Activated CD4-positive, alpha-beta T cell treated with anti-CD3 and anti-CD28 coated beads, Interleukin-2, amount 10 ng/mL, durations not matched to agents 7 days and 5 days (primary cell): ENCODE measurements at regions not wholly inside any gene's neighbourhood (a gene's known extent, or its start where the extent isn't known, plus 50 kb on each side); places are given as distances from the start of the nearest gene placed in this dataset.
"Not testable (repeated sequence)": the region's sequence is repeated elsewhere in the genome, so short reads cannot be mapped to it uniquely, and the experiment has no call there.

Experiments
- CTCF ChIA-PET: fragments of 350-600 bp; sonication (Branson Sonifier 250); formaldehyde crosslinking; loops from one replicate; lab custom pipeline; 2021; ENCODE audit warnings: antibody characterized with exemption; lab: Charles Lee
- POLR2A ChIA-PET: fragments of 350-600 bp; sonication (Branson Sonifier 250); formaldehyde crosslinking; loops from one replicate; lab custom pipeline; 2021; ENCODE audit warnings: antibody characterized with exemption; lab: Charles Lee
- DNase-seq: peaks from one replicate; pipeline ENCODE4 v3.0.0-alpha.2; 2020
- H3K27ac Mint-ChIP-seq: one replicate; pipeline ENCODE4 v1.8.0; 2021; ENCODE audit warnings: mild to moderate bottlenecking, moderate library complexity, mixed read lengths
- H3K27me3 Mint-ChIP-seq: one replicate; pipeline ENCODE4 v1.8.0; 2021; ENCODE audit warnings: mixed read lengths
- H3K36me3 Mint-ChIP-seq: one replicate; pipeline ENCODE4 v1.8.0; 2021; ENCODE audit warnings: low read depth, mixed read lengths
- H3K4me1 Mint-ChIP-seq: one replicate; pipeline ENCODE4 v1.8.0; 2021; ENCODE audit warnings: mixed read lengths
- H3K4me3 Mint-ChIP-seq: one replicate; pipeline ENCODE4 v1.8.0; 2021; ENCODE audit warnings: mild to moderate bottlenecking, moderate library complexity, mixed read lengths
- H3K9me3 Mint-ChIP-seq: one replicate; pipeline ENCODE4 v1.8.0; 2021; ENCODE audit warnings: mixed read lengths

DNA sequence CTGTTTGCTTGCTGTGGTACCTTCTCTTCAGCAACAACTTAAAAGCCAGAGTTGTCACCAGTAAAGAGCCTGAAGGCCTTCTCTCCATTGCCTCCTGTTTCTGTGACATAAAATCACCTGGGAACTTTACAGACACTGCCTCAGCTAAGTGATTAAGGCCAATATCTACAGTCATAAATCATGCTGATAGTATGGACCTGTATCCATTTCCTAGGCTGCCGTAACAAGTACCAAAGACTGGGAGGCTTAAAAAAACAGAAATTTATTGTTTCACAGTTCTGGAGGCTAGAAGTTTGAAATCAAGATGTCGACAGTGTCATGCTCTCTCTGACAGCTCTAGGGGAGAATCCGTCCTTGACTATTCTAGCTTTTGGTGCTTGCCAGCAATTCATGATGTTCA lies 108.4 kb upstream of the UNC5B start:
- peaks cover 6% of the 10 kb centered on the region for H3K9me3 Mint-ChIP-seq
- H3K4me3 Mint-ChIP-seq = no peak overlapping the region
- no peak for DNase-seq
- no peak overlapping the region for H3K27ac Mint-ChIP-seq
- CTCF ChIA-PET = no interaction called here
- no peaks in the 10 kb centered on the region for H3K36me3 Mint-ChIP-seq
- H3K4me1 Mint-ChIP-seq = peaks cover 3% of the 10 kb centered on the region
- H3K27me3 Mint-ChIP-seq = peaks cover 27% of the 10 kb centered on the region
- POLR2A ChIA-PET = no interaction called here

DNA sequence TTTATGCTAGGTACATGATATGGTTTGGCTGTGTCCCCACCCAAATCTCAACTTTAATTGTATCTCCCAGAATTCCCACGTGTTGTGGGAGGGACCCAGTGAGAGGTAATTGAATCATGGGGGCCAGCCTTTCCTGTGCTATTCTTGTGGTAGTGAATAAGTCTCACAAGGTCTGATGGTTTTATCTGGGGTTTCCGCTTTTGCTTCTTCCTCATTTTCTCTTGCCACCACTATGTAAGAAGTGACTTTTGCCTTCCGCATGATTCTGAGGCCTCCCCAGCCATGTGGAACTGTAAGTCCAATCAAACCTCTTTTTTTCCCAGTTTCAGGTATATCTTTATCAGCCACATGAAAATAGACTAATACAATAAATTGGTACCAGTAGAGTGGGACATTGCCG lies 106.2 kb upstream of the UNC5B start:
- CTCF ChIA-PET, POLR2A ChIA-PET, H3K4me1 Mint-ChIP-seq, DNase-seq, H3K9me3 Mint-ChIP-seq, H3K36me3 Mint-ChIP-seq, H3K4me3 Mint-ChIP-seq, H3K27ac Mint-ChIP-seq: not testable (repeated sequence)
- H3K27me3 Mint-ChIP-seq = peaks cover 20% of the 10 kb centered on the region

DNA sequence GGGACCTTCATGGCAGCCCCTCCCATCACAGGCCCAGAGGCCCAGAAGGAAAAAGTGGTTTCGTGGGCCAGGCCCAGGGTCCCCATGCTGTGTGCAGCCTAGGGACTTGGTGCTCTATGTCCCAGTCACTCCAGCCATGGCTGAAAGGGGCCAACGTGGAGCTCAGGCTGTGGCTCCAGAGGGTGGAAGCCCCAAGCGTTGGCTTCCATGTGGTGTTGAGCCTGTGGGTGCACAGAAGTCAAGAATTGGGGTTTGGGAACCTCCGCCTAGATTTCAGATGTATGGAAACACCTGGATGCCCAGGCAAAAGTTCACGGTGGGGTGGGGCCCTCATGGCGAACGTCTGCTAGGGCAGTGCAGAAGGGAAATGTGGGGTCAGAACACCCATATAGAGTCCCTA lies 105.3 kb upstream of the UNC5B start:
- H3K27ac Mint-ChIP-seq, H3K4me1 Mint-ChIP-seq, H3K36me3 Mint-ChIP-seq, H3K4me3 Mint-ChIP-seq, DNase-seq, POLR2A ChIA-PET, H3K9me3 Mint-ChIP-seq: not testable (repeated sequence)
- CTCF ChIA-PET = interaction anchor here (0.9 kb wide), 1 partner anchor 10 kb away, joined by 3 read pairs; no protein-coding TSS in a partner anchor
- H3K27me3 Mint-ChIP-seq = peaks cover 21% of the 10 kb centered on the region

DNA sequence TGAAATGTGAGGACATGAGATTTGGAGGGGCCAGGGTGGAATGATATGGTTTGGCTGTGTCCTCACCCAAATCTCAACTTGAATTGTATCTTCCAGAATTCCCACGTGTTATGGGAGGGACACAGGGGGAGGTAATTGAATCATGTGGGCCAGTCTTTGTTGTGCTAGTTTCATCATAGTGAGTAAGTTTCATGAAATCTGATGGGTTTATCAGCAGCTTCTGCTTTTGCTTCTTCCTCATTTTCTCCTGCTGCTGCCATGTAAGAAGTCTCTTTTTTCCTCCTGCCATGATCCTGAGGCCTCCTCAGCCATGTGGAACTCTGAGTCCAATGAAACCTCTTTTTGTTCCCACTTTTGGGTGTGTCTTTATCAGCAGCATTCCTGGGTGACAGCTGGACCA lies 104.3 kb upstream of the UNC5B start:
- POLR2A ChIA-PET, H3K4me1 Mint-ChIP-seq, DNase-seq, H3K9me3 Mint-ChIP-seq, H3K4me3 Mint-ChIP-seq, CTCF ChIA-PET, H3K27ac Mint-ChIP-seq, H3K36me3 Mint-ChIP-seq: not testable (repeated sequence)
- peaks cover 27% of the 10 kb centered on the region for H3K27me3 Mint-ChIP-seq

DNA sequence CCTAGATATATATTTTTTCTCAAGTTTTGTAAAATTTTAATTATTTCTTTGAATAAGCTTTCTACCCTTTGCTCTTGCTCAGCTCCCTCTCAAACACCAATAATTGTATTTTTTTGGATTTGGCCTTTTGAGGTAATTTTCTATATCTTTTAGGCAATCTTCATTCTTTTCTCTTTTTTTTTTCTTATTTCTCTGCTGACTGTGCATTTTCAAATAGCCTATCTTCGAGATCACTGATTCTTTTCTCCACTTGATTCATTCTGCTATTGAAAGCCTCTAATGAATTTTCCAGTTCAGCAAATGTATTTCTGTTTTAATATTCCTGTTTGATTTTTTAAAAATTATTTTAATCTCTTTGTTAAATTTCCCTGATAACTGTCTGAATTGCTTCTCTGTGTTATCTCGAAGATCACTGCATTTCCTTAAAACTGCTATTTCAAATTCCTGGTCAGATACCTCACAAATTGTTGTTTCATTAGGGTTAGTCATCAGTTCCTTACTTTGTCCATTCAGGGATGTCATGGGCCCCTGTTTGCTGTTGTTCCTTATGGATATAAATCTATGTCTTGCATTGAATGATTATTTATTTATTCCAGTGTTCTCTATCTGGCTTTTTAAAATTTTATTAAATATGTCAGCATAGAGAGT lies 100.1 kb upstream of the UNC5B start:
- Mint-ChIP-seq H3K4me3 (no peak overlapping the region), H3K36me3 (peaks cover 3% of the 10 kb centered on the region), H3K9me3 (peaks cover 17% of the 10 kb centered on the region), H3K4me1 (no peaks in the 10 kb centered on the region), H3K27me3 (peaks cover 21% of the 10 kb centered on the region), H3K27ac (no peak overlapping the region)
- DNase-seq = no peak
- POLR2A ChIA-PET = no interaction called here
- CTCF ChIA-PET = no interaction called here

DNA sequence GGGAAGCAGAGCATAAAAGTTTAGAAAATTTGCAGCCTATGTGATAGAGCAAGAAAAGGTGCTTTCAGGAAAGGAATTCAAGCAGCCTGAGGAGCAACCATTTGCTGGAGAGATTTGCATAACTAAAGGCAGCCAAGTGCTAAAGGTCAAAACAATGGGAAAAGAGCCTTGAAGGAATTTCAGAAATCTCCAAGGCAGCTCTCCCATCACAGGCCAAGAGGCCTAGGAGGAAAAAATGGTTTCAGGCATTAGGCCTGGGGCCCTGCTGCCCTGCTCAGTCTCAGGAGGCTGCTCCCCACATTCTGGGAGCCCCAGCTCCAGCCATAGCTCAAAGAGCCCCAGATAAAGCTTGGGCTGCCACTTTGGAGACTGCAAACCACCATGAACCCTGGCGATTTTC lies 95.9 kb upstream of the UNC5B start:
- H3K9me3 Mint-ChIP-seq = peaks cover 23% of the 10 kb centered on the region
- POLR2A ChIA-PET = no interaction called here

DNA sequence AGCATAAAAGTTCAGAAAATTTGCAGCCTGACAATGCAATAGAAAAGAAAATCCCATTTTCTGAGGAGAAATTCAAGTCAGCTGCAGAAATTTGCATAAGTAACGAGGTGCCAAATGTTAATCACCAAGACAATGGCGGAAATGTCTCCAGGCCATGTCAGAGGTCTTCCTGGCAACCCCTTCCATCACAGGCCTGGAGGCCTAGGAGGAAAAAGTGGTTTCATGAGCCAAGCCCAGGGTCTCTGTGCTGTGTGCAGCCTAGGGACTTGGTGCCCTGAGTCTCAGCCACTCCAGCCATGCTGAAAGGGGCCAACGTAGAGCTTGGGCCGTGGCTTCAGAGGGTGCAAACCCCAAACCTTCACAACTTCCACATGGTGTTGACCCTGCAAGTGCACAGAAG lies 94.8 kb upstream of the UNC5B start:
- DNase-seq, CTCF ChIA-PET, POLR2A ChIA-PET, H3K4me3 Mint-ChIP-seq, H3K4me1 Mint-ChIP-seq, H3K36me3 Mint-ChIP-seq, H3K27ac Mint-ChIP-seq: not testable (repeated sequence)
- peaks cover 20% of the 10 kb centered on the region for H3K27me3 Mint-ChIP-seq
- H3K9me3 Mint-ChIP-seq = peaks cover 20% of the 10 kb centered on the region

More for the DNA sequence above, 95.9 kb upstream of the UNC5B start:
- no peak for DNase-seq
- Mint-ChIP-seq H3K36me3 (peaks cover 3% of the 10 kb centered on the region), H3K4me1 (no peaks in the 10 kb centered on the region), H3K4me3 (no peak overlapping the region), H3K27ac (no peak overlapping the region), H3K27me3 (peaks cover 17% of the 10 kb centered on the region)
- CTCF ChIA-PET = interaction anchor here (1.4 kb wide), 1 partner anchor 16 kb away, joined by 3 read pairs; no protein-coding TSS in a partner anchor

DNA sequence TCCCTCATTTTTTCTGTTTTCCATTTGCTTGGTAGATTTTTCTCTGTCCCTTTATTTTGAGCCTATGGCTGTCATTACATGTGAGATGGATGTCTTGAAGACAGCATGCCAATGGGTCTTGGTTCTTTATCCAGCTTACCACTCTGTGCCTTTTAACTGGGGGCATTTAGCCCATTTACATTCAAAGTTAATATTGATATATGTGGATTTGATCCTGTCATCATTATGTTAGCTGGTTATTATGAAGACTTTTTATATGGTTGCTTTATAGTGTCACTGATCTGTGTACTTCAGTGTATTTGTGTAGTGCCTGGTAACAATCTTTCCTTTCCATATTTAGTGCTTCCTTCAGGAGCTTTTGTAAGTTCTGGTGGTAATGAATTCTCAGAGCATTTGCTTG lies 89.3 kb upstream of the UNC5B start:
- CTCF ChIA-PET = no interaction called here
- Mint-ChIP-seq H3K27ac (no peak overlapping the region), H3K27me3 (peaks cover 30% of the 10 kb centered on the region), H3K36me3 (no peaks in the 10 kb centered on the region), H3K9me3 (peaks cover 4% of the 10 kb centered on the region), H3K4me1 (no peaks in the 10 kb centered on the region), H3K4me3 (no peak overlapping the region)
- DNase-seq = no peak
- POLR2A ChIA-PET = no interaction called here

DNA sequence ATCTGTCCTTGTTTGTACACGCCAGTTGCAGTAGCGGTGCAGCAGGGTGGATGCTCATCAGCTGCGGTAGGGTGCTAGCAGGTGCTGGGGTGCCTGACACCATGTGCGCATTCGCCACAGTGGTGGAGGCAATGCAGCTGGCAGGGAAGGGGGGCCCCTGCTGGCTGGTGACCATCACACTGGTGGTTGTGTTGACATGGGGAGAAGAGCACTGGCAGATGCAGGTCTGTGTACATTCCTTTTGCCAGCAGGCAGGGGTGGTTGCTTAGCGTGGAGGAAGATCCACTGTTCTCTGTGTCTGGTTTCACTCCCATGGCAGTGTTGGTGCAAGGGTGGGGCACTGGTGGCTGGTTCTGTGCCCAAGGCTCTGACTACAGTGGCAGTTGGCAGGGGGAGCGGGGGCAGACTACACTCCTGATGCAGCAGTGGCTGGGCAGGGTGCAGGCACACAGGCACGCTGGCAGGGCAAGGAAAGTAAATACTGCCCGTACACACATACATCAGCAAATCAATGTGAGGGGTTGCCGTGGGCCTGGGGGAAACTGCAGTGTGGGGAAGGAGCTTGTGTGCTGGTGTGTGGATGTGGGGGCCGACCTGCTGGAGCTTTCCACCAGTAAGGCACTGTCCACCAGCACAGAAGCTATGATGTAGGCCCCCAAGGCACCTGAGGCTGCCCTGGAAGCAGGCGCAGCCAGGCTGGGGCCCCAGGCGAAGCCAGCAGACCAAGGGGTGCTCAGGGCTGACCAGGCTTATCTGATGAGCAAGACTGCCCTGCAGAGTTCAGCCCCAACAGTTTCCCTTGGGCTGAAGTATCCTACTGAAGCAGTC lies 87.2 kb upstream of the UNC5B start:
- Mint-ChIP-seq H3K36me3 (no peaks in the 10 kb centered on the region), H3K27ac (no peak overlapping the region), H3K27me3 (peaks cover 30% of the 10 kb centered on the region), H3K4me1 (peaks cover 7% of the 10 kb centered on the region), H3K9me3 (no peaks in the 10 kb centered on the region), H3K4me3 (no peak overlapping the region)
- DNase-seq = no peak
- ChIA-PET POLR2A (no interaction called here), CTCF (interaction anchor here (0.9 kb wide), 1 partner anchor 17 kb away, joined by 3 read pairs; no protein-coding TSS in a partner anchor)

DNA sequence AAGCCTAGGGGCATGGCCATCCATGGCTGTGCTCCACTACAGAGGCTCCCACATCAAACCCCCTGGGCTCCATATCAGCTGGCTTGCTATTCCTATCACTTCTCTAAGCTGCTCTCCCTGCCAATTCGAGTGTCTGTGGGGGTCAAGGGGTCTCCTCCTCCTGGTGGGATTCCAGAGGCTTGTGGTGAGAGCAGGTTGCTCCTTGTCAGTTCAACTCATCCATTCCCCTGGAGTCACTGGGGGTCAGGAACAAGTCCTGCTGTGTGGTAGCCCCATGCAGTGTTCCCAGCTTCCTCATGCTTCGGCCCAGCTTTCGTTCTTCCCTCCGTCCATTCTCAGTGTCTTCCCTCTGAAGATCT lies 86.6 kb upstream of the UNC5B start:
- Mint-ChIP-seq H3K36me3 (no peaks in the 10 kb centered on the region), H3K9me3 (no peaks in the 10 kb centered on the region), H3K4me1 (peaks cover 7% of the 10 kb centered on the region), H3K27me3 (peaks cover 28% of the 10 kb centered on the region), H3K4me3 (no peak overlapping the region), H3K27ac (no peak overlapping the region)
- POLR2A ChIA-PET = no interaction called here
- no peak for DNase-seq
- CTCF ChIA-PET = no interaction called here

DNA sequence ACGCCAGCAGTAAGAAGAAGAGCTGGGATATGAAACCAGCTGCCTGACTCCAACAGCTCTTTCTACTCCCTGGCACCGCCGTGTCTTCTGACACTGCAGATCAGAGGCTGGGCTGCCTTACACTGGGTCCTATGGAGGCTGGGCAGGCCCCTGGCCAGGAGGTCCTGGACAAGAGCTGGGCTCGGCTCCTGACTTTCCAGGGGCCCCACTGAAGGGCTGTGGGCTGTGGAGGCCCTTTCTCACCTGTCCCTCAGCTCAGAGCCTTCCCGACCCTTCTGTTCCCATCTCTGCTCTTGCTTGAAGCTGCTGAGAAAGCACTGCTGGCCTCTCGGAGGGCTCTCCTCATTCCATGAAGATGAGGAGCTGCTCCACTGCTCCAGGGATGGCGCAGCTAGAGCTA lies 85.9 kb upstream of the UNC5B start:
- DNase-seq = no peak
- H3K36me3 Mint-ChIP-seq = no peaks in the 10 kb centered on the region
- ChIA-PET CTCF (interaction anchor here (1.3 kb wide), 1 partner anchor 10 kb away, joined by 4 read pairs; no protein-coding TSS in a partner anchor), POLR2A (no interaction called here)
- no peak overlapping the region for H3K27ac Mint-ChIP-seq
- H3K27me3 Mint-ChIP-seq = peaks cover 21% of the 10 kb centered on the region
- no peaks in the 10 kb centered on the region for H3K9me3 Mint-ChIP-seq
- H3K4me1 Mint-ChIP-seq = peaks cover 7% of the 10 kb centered on the region
- H3K4me3 Mint-ChIP-seq = no peak overlapping the region

DNA sequence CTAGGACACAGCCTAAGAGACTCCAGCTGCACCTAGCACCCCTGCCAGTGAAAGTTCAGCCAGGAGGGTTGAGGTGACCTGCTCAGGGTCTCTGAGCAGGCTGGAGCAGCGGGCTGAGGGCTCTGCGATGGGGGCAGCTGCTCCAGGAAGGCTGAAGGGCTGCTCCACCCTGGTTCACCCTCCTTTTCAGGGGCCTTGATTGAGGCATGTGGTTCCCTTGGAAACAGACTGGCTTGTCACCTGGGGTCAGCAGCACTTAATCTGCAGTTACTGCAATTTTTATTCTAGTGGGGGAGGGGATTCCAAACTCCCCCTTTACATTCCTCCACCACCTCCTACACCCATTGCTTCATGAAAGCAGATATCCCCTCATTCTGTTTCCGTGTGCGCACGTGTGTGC lies 85.3 kb upstream of the UNC5B start:
- POLR2A ChIA-PET = no interaction called here
- no peak for DNase-seq

DNA sequence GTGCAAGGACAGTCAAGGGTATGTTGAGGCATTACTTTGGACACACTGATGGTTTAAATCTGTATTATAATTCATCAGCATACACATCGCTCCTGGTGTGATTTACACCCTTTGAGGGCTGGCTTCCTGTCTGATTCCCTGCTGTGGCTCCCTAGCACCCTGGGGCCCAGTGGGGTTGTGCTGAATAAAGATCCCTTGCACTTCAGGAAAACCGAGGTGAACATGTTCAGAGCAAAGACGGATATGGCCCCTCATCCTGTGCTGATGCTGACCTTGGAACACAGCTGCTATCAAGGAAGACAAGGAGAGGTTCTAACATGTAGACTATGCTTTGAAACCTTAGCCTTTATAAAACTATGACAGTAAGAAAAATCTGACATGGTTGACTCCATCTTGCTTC lies 84.6 kb upstream of the UNC5B start:
- H3K9me3 Mint-ChIP-seq = no peaks in the 10 kb centered on the region
- H3K4me1 Mint-ChIP-seq = peaks cover 7% of the 10 kb centered on the region
- peaks cover 9% of the 10 kb centered on the region for H3K27me3 Mint-ChIP-seq
- H3K36me3 Mint-ChIP-seq = no peaks in the 10 kb centered on the region
- ChIA-PET POLR2A (no interaction called here), CTCF (interaction anchor here (0.5 to 1.0 kb wide), 2 partner anchors 21 to 591 kb away, joined by 3 to 6 read pairs; no protein-coding TSS in a partner anchor)
- no peak overlapping the region for H3K4me3 Mint-ChIP-seq
- no peak for DNase-seq
- H3K27ac Mint-ChIP-seq = no peak overlapping the region

More for the DNA sequence above, 85.3 kb upstream of the UNC5B start:
- H3K9me3 Mint-ChIP-seq = no peaks in the 10 kb centered on the region
- CTCF ChIA-PET = interaction anchor here (1.3 kb wide), 1 partner anchor 10 kb away, joined by 4 read pairs; no protein-coding TSS in a partner anchor
- no peak overlapping the region for H3K27ac Mint-ChIP-seq
- no peaks in the 10 kb centered on the region for H3K36me3 Mint-ChIP-seq
- H3K4me1 Mint-ChIP-seq = peaks cover 7% of the 10 kb centered on the region
- no peak overlapping the region for H3K4me3 Mint-ChIP-seq
- peaks cover 16% of the 10 kb centered on the region for H3K27me3 Mint-ChIP-seq
